Nephron (organoid): ENCODE measurements at regions not wholly inside any gene's neighbourhood (a gene's known extent, or its start where the extent isn't known, plus 50 kb on each side); places are given as distances from the start of the nearest gene placed in this dataset.
A peak's percentile ranks its signal among the peaks of the same experiment; 100 is the strongest.

Experiments used
- H3K27ac Mint-ChIP-seq, 3 experiments: 2 replicates each; pipeline ENCODE4 v1.8.0; 2020; ENCODE audit warnings: mixed read lengths in 3 of 3, mild to moderate bottlenecking in 2 of 3, moderate library complexity in 1 of 3
- H3K27me3 Mint-ChIP-seq: 2 replicates; pipeline ENCODE4 v1.8.0; 2021; ENCODE audit warnings: low read depth, mild to moderate bottlenecking, moderate library complexity, mixed read lengths
- H3K36me3 Mint-ChIP-seq: 2 replicates; pipeline ENCODE4 v1.8.0; 2020; ENCODE audit warnings: low read depth, mixed read lengths
- H3K4me1 Mint-ChIP-seq: 2 replicates; pipeline ENCODE4 v1.8.0; 2020; ENCODE audit warnings: mixed read lengths
- H3K4me3 Mint-ChIP-seq, 3 experiments: 2 replicates each; pipeline ENCODE4 v1.8.0; 2020; ENCODE audit warnings: mild to moderate bottlenecking in 3 of 3, mixed read lengths in 3 of 3, moderate library complexity in 2 of 3
- H3K9me3 Mint-ChIP-seq: 2 replicates; pipeline ENCODE4 v1.8.0; 2020; ENCODE audit warnings: mixed read lengths
- CTCF ChIP-seq, 3 experiments: fragments of 200-600 bp; sonication (generic); IDR thresholded peaks; one replicate each; pipeline ENCODE4 v1.5.0; 2021; ENCODE audit warnings: antibody characterized with exemption in 3 of 3; ENCODE audit not compliant: unreplicated experiment in 3 of 3

DNA sequence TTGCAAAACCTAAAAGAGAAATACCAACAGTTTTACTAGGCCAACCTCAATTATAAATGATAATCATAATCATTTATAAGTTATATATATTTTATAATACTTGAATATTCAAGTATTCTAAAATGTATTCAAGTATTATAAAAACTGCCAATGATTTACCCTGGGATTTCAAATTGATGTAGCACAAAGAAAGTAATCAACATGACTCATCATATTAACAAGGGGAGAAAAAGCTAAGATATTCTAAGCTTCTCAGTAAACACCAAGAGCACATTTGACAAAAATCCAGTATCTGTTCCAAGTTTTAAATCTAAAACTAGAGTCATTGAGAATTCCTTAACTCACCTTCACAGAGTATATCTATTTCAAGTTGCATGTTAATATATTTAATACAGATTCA, 56.1 kb downstream of the CAPZA3 start:
- no peaks in the 10 kb centered on the region for H3K27me3 Mint-ChIP-seq
- no peak for TF ChIP-seq CTCF (IDR thresholded peaks at IDR 0.05; ENCODE audit: unreplicated experiment in 3 of 3)
- H3K9me3 Mint-ChIP-seq, result peaks cover 9% of the 10 kb centered on the region
- H3K4me1 Mint-ChIP-seq, result peaks cover 12% of the 10 kb centered on the region
- no peaks in the 10 kb centered on the region for H3K36me3 Mint-ChIP-seq
- no peak overlapping the region for H3K27ac Mint-ChIP-seq
- H3K4me3 Mint-ChIP-seq, result no peak overlapping the region

DNA sequence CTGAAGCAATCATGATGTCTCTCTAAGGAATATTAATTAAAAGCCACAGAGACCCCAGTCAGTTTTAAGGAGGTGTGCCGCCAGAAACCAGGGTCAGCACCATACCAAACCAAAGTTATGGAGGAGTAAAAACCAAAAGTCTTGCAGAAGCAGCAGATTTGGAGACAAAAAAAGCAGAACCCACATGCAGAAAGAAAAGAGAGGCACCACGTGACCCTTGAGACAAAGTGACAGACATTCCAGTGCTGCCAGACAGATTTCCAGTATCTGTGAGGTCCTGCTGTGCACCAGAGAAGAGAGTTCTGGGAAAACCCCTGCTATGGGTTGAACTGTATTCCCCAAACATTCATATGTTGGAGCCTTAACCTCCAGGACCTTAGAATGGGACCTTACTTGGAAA, 59.7 kb downstream of the CAPZA3 start:
- no peak for TF ChIP-seq CTCF (IDR thresholded peaks at IDR 0.05; ENCODE audit: unreplicated experiment in 3 of 3)
- Mint-ChIP-seq H3K27me3 (no peaks in the 10 kb centered on the region), H3K4me1 (peaks cover 24% of the 10 kb centered on the region), H3K9me3 (peaks cover 2% of the 10 kb centered on the region), H3K36me3 (no peaks in the 10 kb centered on the region), H3K27ac (peak overlapping the region; percentile 87 to 96 (median 94)), H3K4me3 (no peak overlapping the region)

DNA sequence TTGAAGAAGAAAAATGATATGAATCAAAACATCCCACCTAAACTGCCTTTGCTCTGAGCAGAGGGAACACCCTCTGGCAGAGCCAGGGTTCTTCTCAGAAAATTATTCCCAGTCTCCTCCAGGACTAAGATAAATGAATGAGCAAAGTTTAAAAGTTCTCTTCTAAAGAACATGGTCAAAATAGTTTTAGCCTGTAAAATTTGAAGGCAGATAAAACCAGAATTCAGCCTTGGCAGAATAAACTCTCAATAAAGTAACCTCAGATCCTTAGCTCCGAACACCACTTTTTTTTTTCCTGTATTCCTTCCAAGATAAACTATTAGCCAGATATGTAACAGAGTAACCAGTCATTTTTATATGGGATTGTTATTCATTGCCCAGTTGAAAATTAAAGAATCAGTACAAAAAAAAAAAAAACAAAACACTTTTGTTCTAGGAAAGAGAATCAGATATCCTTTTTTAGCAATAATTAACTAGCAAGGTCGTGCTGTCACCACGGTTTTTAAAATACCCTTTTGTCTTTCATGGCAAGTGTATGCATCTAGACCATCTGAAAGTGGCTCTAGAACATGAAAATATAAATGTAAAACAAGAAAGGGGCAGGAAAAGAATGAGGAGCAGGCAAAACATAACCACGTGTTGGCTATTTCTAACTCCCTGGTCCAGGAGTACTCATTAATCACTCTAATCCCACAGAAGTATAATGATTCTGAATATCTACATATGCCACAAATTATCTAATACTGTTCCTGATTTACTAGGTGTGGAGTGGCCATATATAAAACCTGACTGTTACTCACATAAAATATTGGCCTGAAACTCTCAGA, 60.8 kb downstream of the CAPZA3 start:
- peaks cover 2% of the 10 kb centered on the region for H3K9me3 Mint-ChIP-seq
- peak overlapping the region; percentile 87 to 96 (median 94) for H3K27ac Mint-ChIP-seq
- no peaks in the 10 kb centered on the region for H3K36me3 Mint-ChIP-seq
- no peak overlapping the region for H3K4me3 Mint-ChIP-seq
- no peak for TF ChIP-seq CTCF (IDR thresholded peaks at IDR 0.05; ENCODE audit: unreplicated experiment in 3 of 3)
- H3K4me1 Mint-ChIP-seq, result peaks cover 24% of the 10 kb centered on the region
- H3K27me3 Mint-ChIP-seq, result no peaks in the 10 kb centered on the region

DNA sequence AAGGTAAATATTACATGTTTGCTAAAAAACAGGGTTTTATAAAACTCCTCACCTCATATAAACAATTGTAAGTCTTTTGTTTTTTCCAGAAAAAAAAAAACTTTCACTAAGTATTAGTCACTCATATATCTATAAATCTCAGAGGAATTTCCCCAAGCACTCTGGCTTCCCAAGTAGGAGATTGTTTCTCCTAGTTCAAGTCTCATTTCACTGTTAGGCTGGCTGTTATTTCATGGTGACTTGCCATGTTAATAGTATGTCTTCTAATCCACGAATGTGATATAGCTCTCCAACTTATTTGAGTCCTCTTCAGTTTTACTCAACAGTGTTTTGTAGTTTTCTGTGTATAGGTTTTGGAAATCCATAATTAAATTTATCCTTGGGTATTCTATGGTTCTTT, 61.6 kb downstream of the CAPZA3 start:
- peak overlapping the region; percentile 72 to 96 (median 94) for H3K27ac Mint-ChIP-seq
- TF ChIP-seq CTCF (IDR thresholded peaks at IDR 0.05; ENCODE audit: unreplicated experiment in 3 of 3), result no peak
- H3K36me3 Mint-ChIP-seq, result no peaks in the 10 kb centered on the region
- H3K27me3 Mint-ChIP-seq, result no peaks in the 10 kb centered on the region
- peaks cover 2% of the 10 kb centered on the region for H3K9me3 Mint-ChIP-seq
- peaks cover 24% of the 10 kb centered on the region for H3K4me1 Mint-ChIP-seq
- no peak overlapping the region for H3K4me3 Mint-ChIP-seq

DNA sequence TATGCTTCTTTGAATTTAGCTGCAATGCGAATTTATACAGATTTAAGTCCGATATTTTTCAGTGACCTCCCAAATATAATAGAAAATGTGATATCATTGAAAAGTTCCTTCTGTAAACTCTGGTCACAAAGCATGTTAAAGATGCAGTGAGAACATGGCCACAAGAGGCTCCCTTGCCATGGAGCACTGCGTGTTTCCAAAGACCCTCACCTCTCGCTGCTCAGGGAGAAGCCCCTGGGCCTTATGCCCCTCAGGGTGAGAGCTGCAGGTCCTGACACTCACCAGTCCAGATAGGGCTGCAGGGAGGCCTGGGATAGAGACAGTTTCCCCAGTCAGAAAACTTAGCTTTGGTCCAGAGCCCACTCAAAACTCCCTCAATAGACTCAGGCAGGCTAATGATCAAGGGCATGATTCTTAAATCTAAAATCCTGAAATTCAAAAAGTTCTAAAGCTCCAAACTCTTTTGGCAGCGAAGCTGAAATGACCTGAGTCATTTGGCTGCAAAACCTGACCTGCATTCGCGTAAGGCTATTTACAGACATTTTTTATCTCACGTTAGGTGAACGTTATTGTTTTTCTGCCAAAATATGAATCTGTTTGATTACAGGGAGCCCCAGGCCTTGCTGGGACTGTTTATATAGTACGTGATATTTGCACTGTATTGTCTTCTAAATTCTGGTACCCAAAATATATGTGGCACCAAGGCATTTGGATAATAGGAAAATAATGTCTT, 67.8 kb downstream of the CAPZA3 start:
- Mint-ChIP-seq H3K9me3 (no peaks in the 10 kb centered on the region), H3K36me3 (no peaks in the 10 kb centered on the region), H3K27ac (peak overlapping the region in 1 of 3 experiments; percentile 5), H3K4me3 (no peak overlapping the region), H3K4me1 (no peaks in the 10 kb centered on the region), H3K27me3 (peaks cover 5% of the 10 kb centered on the region)
- TF ChIP-seq CTCF (IDR thresholded peaks at IDR 0.05; ENCODE audit: unreplicated experiment in 3 of 3), result peak; percentile 21 to 39 (median 31)
